Superior temporal gyrus (tissue), 1 donor: ENCODE measurements at regions not wholly inside any gene's neighbourhood (a gene's known extent, or its start where the extent isn't known, plus 50 kb on each side); places are given as distances from the start of the nearest gene placed in this dataset.

Source experiments
- DNase-seq: peaks from one replicate; pipeline ENCODE4 v3.0.0-alpha.2; 2016; ENCODE audit errors: extremely low spot score

DNA sequence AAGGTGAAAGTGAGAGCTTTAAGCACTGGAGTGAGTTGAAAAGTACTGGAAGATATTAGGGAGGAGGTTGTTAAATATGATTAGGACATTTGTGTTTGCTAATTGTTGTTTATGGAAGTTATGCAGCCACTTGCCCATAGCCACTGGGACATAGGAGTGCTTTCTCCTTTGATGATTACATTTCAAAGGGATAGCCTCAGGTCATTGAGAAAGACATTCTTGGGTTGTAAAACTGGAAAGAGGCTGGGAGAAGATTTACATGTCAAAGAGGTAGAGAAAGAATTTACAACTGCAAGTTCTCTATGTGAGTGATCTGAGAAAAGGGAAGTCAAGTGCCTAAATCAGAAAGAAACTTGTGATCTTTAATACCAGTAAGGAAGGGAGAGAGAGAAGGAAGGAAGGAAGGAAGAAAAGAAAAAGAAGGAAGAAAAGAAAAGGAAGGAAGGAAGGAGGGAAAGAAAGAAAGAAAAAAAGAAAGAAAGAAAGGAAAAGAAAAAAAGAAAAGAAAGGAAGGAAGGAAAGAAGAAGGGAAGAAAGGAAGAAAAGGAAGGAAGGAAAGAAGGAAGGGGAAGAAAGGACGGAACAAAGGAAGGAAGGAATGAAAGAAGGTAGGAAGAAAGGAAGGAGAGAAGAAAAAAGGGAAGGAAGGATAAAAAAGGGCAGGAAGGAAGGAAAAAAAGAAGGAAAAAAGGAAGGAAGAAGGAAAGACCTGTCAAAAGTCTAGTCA lies 284.6 kb upstream of the DPYD start:
- no peak for DNase-seq

DNA sequence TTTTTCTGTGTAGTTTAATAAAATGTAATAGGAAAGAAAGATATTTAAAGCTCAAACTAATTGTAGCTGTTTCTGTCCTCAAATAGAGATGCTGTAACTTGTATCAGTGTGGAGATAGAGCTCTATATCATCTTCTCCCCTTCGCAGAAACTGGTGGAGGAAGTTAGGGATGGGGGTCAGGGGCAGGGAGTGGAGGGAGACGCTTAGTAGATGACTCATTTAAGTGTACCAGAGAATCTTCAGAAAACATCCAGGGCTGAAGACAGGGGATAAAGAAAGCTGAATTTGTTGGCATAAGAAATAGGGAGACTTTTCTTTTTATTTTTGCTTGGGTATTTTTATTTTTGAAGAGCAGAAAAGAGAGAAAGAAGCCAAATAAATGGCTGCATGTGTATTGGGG lies 282.6 kb upstream of the DPYD start:
- DNase-seq = no peak

DNA sequence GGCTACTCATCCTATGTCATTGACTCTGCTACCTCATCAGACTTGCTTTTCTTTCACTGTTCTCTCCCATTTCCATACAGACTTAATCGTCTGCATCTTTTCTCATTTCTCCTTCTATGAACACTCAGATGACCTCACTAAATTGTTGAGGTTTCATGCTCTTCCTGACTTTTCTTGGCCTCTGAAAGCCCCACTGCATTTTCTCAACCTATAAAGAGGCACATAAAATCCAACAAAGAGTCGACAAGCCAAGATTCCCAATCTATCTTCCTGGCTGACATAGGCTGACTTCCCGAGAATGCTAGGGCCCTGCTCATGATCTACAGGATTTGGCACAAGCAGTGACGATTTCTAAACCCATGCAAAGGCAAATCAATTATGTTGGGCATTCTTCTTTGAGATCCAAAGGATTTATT lies 280.8 kb upstream of the DPYD start:
- no peak for DNase-seq

DNA sequence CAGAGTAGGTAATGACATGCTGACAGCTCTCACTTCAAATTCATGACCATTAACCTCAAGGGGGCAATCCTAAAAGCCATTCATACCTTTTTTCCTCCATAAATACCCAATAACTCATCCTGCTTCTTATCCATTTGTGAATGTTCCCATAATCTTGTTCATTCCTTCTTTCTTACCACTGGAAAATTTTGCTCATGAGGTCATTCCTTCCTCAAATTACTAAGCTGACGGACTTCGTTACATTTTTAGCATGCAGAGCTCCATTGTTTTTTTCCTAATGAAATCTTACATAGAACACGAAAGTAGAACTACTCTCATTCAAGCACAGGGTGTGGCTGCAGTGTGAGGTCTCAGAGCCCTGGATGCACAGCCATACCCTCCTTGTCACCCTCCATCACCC lies 276.5 kb upstream of the DPYD start:
- DNase-seq = no peak

DNA sequence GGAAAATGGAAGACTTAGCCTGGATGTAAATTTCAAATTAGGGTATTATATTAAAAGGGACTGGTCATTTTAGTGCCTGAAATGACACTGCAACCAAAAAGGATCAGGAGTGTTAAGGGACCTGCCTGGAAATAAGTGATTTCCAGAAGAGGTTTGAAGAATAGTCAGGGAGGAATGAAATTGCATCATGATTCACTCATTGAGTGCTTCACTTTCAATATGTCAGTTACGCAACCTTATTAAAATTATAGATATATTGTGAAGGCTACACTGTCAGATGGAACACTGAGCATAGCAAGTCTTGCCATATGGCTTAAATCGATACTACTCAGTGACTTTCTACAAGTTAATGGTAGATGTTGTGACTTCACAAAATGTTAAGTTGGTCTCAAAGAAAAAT lies 275.2 kb upstream of the DPYD start:
- DNase-seq = no peak

DNA sequence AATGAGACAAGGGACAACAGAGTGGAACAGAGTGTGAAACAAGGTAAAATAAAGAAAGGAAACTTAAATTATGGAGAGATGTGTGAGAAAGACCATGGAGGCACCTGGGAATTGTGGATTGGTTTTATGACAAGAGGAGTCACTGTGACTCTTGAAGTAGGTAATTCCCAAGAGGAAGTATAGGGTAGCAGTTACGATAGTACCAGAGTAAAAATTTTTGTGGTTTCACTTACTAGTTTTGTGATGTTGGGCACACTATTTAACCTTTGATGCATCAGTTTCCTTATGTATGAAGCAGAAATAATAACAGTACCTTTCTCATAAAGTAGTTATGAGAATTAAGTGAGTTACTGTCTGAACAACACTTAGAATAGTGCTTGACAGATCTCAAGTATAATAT lies 267.9 kb upstream of the DPYD start:
- DNase-seq = no peak

DNA sequence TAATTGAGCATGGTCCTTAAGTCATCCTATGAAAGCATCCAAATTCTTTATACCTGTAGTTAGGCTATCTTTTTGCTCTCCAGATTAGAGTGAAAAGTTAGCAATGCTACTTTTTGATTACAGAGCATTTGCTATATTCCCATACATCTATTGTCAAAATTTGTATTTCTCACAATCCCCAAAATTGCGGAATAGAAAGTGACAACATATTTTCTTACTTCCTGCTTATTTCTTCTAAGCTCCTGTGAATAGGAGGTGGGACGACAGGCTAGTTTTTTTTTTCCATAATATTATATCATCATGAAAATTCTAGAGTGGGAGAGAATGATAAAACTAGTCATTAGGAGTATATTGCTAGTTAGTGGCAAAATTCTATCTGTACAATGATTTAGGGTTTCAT lies 264.0 kb upstream of the DPYD start:
- no peak for DNase-seq

DNA sequence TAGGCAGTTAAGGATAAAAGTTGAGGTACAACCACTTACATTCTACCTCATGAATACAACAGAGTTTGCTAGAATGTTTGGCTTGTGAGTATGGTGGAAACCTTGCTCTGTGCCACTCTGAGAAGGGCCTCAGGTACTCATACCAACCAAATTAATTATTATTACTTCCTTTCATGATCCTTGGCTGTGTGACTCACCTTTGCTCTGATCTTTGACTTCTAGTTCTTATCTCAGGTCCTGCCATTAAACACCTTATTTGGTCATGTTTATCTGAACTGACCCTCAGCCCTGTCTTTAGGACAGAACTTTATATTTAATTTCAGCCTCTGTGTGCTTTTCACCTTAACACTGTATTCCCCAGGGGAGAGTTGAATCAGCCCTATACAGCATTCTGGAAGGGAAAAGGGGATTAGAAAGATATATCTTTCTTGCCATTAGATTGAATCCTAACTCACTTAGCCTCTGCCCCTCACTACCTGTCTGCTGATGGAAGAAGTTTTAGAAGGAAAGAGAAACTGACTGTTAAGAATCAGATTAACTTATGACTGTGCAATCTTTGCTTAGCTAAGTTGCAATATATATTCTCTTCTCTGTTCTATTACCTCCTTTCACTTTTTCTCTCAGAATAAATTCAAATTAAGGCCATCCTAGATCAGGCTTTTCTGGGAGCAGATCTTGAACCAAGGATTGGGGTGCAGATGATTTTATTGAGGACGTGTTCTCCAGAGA lies 260.4 kb upstream of the DPYD start:
- DNase-seq = no peak

DNA sequence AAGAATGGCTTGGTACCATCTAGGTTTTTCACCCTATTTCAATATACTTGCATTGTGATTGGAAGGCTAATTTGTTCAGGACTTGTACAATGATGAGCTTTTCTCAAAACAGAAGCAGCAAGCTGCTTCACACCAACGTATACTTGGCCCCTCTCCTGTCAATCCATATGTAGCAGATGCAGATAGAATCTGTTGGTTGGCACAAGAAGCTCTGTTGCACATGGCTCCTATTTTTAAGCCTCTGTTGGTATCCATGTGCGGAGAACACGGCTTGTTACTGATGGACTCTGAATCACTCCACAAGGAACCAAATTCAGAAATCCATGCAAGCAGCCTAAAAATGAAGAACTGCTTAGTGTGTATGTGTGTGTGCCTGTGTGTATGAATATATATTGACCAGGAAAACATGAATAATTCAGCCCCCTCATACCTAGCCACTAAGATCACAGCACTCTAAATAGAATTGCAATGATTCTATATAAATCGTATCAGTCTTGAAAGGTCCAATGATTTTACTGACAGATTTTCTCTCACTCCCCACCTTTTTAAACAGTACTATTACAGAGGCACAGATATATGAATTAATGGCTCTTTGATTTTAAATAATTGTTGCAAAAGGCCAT lies 258.4 kb upstream of the DPYD start:
- DNase-seq = peak; percentile 60

DNA sequence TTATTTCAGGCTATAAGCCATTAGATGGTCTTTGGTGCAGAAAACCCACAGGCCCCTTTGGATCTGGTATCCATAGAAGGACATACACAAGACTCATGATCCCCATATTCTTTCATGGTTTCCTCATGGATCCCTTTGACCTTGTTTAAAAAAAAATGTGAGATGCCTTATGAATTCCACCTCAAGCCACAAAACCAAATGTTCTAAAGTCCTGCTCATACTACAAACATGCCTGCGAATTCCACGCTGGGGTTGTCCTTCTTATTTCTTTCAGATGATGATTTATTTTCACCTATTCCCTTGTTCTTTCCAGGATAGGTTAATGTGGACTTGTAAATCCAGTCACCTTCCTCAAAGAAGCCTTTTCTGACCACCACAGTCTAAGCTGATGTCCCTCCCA lies 256.9 kb upstream of the DPYD start:
- DNase-seq = no peak

DNA sequence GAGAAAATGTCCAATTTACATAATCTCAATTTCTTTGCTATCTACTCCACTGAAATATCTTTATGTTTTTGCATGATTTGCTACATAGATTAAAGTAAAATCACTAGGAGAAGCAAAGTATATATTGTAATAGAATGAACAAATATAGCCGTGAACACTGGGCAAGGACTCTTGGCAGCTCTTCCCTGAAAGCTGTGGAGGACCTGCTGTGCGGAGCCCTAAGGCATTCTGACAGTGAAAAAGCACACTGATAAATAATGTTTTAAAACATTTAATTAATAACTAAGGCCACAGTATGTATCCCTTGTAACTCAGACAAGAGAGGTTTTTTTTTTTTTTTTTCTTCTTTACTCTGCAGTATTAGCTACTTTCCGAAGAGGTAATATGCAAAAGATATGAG lies 256.1 kb upstream of the DPYD start:
- DNase-seq = no peak

DNA sequence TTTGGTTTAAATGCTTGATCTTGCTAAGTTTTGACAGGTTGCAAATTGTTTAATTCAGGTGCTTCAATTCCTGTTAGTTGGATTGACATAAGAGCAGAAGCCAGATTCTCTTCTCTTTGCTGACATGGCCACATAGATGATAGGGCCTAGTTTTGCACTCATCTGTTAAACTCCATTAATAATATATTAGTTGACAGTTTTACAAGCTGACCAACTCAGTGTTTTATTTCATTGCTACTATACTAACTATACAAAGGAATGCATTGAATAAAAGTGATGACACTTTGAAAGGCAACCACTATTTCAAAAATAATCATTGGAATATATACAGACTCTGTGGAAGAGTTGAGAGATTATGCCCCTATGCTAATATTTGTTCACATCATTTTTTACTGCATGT lies 255.6 kb upstream of the DPYD start:
- no peak for DNase-seq

DNA sequence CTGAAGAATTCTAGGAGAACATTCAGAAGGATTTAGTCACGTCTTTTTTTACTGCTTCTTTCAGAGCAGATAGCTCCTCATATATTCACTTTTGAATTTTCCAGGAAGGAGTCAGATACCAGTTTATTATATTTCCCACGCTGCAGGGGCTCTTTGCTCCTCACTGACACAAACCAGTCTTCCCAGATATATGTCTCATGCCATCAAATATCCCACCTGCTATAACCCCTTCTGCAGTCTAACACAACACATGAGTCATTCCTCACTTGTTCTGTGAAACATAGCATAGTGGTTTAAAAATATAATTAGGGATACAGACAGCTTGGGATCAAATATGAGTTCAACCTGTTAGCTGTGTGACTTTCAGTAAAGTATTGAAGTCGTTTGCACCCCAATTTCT lies 251.7 kb upstream of the DPYD start:
- no peak for DNase-seq

DNA sequence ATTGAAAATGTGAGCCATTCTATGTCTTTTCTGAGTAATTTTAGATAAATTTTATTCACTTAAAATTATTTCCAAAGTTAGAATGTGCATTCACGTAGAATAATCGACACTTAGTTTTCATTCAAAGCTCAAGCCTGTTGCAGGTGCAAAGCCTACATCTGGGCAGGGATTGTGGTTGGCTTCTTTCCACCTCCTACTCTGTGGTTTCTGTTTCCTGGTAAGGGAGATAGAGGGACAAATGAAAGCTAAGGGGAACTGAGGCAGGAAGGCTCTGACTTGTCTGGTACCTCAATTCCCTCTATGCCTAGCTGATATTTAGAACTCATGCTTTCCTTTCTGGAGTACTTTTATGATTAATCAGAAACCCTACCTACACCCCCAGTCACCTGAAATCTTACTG lies 251.2 kb upstream of the DPYD start:
- no peak for DNase-seq

DNA sequence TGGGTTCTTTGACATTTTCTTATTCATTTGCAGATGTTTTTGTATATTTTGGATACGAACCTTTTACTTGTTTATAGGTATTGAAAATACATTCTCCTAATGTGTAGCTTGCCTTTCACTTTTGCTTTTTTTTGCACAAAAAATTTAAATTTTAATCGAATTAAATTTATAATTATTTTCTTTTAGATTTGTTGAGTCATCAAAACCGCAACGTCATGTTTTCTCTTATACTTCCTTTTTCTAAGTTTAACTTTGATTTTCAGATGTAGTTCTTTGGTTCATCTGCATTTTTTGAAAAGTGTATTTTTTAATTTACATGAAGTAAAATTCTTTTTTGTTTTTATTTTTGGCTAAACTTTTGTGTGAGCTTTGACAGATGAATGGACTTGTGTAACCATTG lies 243.7 kb upstream of the DPYD start:
- no peak for DNase-seq

DNA sequence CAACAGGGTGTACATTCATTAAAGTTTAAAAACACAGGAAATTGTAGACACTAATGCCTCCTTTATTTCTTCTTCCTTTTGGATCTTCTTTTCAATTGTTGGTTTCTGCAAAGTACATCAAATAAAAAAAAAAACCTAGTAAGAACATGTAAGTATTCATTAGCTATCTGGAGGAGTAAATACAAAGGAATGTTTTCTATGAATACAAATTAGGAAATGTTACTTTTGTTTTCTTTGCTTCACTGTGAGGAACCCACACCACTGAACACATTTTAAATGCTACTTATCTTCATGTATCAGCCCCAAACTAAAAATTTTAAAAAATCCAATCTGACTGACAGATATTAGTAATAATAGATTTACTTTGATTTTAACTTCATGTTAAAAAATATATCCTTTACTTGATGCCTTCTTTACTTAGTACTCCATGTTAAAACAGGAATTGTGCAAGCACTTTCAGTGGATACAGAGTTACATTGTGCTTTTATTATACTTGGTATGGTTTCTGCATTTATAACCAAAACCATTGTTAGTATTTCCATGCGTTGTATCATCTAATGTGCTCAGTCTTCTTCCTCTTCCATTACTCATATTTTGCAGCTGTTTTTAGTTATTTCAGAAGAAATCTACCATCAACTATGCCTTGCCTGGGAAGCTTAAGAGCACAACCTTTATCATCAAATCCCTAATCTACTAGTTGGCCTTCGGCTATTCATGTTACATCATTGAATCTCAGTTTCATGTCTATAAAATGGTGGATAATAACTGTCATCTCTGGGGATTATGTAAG lies 236.9 kb upstream of the DPYD start:
- no peak for DNase-seq

DNA sequence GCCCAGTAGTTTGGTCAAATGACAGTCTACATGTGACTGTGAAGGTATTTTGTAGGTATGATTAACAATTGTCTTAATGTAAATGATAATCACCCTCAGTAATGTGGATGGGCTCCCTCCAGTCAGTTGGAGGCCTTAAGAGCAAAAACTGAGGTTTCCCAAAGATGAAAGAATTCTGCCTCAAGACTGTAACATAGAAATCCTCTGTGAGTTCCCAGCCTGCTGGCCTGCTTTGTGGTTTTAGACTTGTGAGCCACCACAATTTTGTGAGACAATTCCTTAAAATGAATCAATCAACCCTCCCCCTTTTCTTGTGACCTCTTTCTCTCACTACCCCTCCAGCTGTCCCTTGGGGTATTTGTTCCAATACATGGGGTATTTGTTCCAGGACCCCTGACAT lies 226.4 kb upstream of the DPYD start:
- DNase-seq = no peak

DNA sequence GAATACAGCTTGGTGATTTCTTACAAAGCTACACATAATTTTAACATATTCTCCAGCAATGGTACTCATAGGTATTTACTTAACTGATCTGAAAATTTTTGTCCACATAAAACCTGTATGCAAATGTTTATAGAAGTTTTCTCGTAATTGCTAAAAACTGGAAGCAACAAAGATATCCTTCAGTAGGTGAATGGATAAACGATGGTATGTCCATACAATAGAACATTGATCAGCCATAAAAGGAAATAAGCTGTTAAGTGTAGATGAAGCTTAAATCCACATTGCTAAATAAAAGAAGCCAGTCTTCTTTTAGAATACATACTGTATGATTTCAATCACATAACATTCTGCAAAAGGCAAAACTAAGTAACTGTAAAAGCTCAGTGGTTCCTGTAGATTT lies 224.8 kb upstream of the DPYD start:
- DNase-seq = no peak

DNA sequence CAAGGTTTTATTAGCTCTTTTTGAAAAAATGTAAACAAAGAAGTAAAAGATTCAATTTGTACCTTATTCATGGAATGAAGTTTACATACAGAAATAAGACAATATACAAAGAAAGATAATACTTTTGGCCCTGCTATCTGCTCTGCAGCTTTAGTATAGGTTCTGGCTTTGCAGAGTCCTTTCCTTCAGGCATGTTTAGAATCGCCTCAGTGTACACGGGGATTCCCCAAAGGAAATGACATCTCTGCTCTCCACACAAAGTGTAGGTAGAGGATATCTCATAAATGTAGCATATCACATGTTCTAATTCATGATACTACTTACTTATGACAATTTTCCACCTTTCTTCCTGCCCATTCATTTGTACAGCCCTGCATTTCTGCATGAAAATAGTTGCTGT lies 222.6 kb upstream of the DPYD start:
- no peak for DNase-seq

DNA sequence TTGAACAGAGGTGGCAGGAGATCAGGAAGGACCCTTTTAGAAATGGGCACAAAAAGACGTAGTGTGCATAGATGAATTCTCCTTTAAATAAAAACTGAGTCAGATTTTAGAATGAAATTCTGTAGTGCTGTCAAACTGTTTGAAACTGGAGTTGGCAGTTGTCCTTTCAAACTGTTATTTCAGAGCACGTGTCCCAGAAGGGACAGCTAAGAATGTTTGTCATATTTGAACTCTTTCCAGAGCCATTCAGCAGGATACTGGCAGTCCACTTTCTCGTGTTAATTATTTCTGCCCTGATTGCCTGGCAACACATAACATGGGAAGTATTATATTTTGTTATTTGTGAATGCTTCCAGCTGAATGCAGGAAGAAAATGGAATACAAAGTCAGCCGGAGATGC lies 212.3 kb upstream of the DPYD start:
- peak; percentile 14 for DNase-seq

DNA sequence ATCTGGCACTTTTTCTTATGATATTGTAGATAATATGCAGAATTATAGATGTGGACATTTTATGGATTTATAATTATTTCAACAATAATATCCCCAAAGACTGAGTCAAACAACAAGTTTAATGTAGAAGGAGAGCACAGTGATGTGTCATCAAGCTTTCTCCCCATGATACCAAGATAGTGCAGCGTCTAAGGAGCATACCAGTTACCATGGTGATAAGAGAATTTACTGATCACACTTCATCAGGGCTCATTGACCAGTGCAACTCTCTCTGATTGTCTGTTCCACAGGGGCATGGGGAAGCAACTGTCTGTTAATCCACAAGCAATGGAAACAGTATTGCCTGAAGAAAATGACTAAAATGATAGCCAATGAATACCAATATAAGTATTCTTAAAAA lies 209.6 kb upstream of the DPYD start:
- DNase-seq = no peak

DNA sequence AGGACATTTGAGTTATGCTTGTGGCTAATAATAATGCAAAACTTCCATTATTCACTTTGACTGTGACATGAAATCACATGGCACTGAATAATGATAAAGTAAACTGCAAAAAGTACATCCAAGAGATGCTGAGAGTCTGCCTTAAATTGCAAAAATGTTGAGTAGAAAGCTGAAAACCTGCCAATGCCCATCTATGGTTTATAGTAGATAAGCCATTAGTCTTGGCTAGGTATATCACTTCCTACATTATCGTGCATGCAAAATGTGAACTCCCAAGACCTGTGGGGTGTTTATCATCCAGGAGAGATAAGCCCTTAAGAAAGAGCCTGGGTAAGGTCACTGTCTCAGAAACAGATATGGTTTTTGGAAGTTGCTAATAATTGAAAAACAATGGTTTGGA lies 208.7 kb upstream of the DPYD start:
- DNase-seq = no peak

DNA sequence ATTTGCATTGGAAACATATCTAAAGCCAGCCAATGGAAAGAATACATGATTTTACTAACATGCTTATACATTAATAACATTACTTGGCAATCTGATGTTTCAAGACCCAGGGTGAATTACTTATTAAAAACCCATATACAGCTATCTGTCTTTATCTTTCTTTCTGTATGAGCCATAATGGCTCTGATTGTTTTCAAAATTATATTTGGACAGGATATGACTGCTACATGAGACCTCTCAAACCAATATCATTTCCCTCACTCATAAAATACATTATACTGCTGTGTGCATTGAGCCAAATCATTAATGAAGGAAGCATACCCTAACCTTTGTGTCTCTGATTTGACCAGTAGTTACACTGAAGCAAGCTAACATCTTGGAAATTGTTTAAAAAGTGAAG lies 205.9 kb upstream of the DPYD start:
- no peak for DNase-seq
